K562 (cell line): ENCODE measurements at regions not wholly inside any gene's neighbourhood (a gene's known extent, or its start where the extent isn't known, plus 50 kb on each side); places are given as distances from the start of the nearest gene placed in this dataset.

Source experiments
- ETS1 ChIP-seq: conservative IDR thresholded peaks from 2 replicates; pipeline ENCODE4 v1.6.1; 2011; ENCODE audit warnings: low read depth, mild to moderate bottlenecking, low read length; ENCODE audit not compliant: control insufficient read depth
- ETS2 ChIP-seq: IDR thresholded peaks from 2 replicates; pipeline ENCODE4 v1.6.1; 2016; ENCODE audit warnings: borderline replicate concordance, missing genetic modification characterization, mild to moderate bottlenecking, moderate library complexity, missing compliant biosample characterization; ENCODE audit not compliant: poor library complexity, severe bottlenecking
- GTF2B ChIP-seq: IDR thresholded peaks from 2 replicates; pipeline ENCODE4 v1.6.1; 2011; ENCODE audit not compliant: insufficient read length; ENCODE audit errors: extremely low read depth
- HDAC1 ChIP-seq, 2 experiments: fragments of 450-650 bp; IDR thresholded peaks; 2 replicates each; pipeline ENCODE4 v1.6.1; 2016 to 2017; ENCODE audit warnings: inconsistent platforms in 1 of 2, mild to moderate bottlenecking in 1 of 2, moderate library complexity in 1 of 2
- JUND ChIP-seq, 2 experiments: IDR thresholded peaks; 2 replicates in 1 of 2; 3 replicates in 1 of 2; pipeline ENCODE4 v1.6.1; 2011; ENCODE audit warnings: borderline replicate concordance in 2 of 2, low read depth in 2 of 2, low read length in 2 of 2, improper control_type of control experiment in 1 of 2, missing biosample characterization in 1 of 2, missing genetic modification characterization in 1 of 2, missing genetic modification reagents in 1 of 2
- SNIP1 ChIP-seq: fragments of 450-650 bp; IDR thresholded peaks from 2 replicates; pipeline ENCODE4 v1.7.1; 2017; ENCODE audit warnings: low read depth, mild to moderate bottlenecking
- STAT5B ChIP-seq: fragments of 250-450 bp; sonication (Bioruptor Pico); IDR thresholded peaks from 2 replicates; pipeline ENCODE4 v1.8.0; 2021; ENCODE audit warnings: mild to moderate bottlenecking, inconsistent platforms
- TCF15 ChIP-seq: fragments of 250-450 bp; sonication (Bioruptor Pico); IDR thresholded peaks from 2 replicates; pipeline ENCODE4 v1.8.0; 2022; ENCODE audit warnings: moderate library complexity, mild to moderate bottlenecking, inconsistent platforms
- TSC22D4 ChIP-seq: fragments of 450-650 bp; IDR thresholded peaks from 2 replicates; pipeline ENCODE4 v1.6.1; 2016; ENCODE audit warnings: missing genetic modification characterization, missing biosample characterization, control low read depth
- ZBTB5 ChIP-seq: fragments of 450-650 bp; IDR thresholded peaks from 2 replicates; pipeline ENCODE4 v1.6.1; 2017; ENCODE audit warnings: antibody characterized with exemption

- TF ChIP-seq ETS1: no peak
- no peak for TF ChIP-seq GTF2B
- TF ChIP-seq JUND (IDR thresholded peaks at IDR 0.05; ENCODE audit: borderline replicate concordance, low read depth, low read length): no peak
- no peak for TF ChIP-seq JUND (tag; IDR thresholded peaks at IDR 0.05; ENCODE audit: borderline replicate concordance, low read depth, low read length)
- TF ChIP-seq TSC22D4 (tag): no peak
- no peak for TF ChIP-seq ETS2
- TF ChIP-seq SNIP1: no peak
- no peak for TF ChIP-seq STAT5B (CRISPR knock-in tag)
- TF ChIP-seq HDAC1 (IDR thresholded peaks at IDR 0.05): no peak
- no peak for TF ChIP-seq TCF15
- TF ChIP-seq ZBTB5: no peak
Measured at GRCh38 chr10:3709456-3710060, 75.5 kb downstream of the KLF6 start (continued).
